ENCODE measurements at regions not wholly inside any gene's neighbourhood (a gene's known extent, or its start where the extent isn't known, plus 50 kb on each side); places are given as distances from the start of the nearest gene placed in this dataset.

DNA sequence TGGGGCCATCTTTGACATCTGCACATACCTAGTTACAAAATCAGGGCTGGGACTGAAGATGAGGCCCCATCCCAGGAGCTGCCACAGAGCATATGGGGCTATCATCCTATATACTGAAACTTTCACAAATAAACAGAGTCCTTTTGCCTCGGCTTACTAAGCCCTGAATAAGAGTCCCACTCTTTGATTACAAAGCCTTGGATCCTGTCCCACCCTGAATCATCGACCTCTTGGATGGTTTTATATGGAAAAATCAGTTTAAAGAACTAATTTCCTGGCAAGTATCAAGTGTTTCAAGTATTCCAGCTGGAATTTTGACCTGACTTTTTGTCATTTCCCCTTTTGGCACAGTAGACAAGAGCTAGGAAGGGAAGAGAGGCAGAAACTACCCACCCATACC, 331.3 kb upstream of the FRG2C start:
- 0 out of 2 replicates have a peak, but pooled peaks cover 3% of the 10 kb centered on the region for H3K4me1 Mint-ChIP-seq
- TF ChIP-seq NR3C1 (CRISPR knock-in tag; conservative IDR thresholded peaks at IDR 0.05; ENCODE audit: low read depth) (no peak), ZNF423 (CRISPR knock-in tag; IDR thresholded peaks at IDR 0.05) (no peak), KAT7 (CRISPR knock-in tag; IDR thresholded peaks at IDR 0.05; ENCODE audit: borderline replicate concordance) (no peak), SP1 (CRISPR knock-in tag; conservative IDR thresholded peaks at IDR 0.05) (no peak), NR1H2 (CRISPR knock-in tag; IDR thresholded peaks at IDR 0.05) (no peak), ATF1 (CRISPR knock-in tag; IDR thresholded peaks at IDR 0.05) (no peak), SOX15 (CRISPR knock-in tag; IDR thresholded peaks at IDR 0.05) (no peak), TEAD4 (CRISPR knock-in tag; IDR thresholded peaks at IDR 0.05) (no peak)
- TF ChIP-seq, protein P1, sequence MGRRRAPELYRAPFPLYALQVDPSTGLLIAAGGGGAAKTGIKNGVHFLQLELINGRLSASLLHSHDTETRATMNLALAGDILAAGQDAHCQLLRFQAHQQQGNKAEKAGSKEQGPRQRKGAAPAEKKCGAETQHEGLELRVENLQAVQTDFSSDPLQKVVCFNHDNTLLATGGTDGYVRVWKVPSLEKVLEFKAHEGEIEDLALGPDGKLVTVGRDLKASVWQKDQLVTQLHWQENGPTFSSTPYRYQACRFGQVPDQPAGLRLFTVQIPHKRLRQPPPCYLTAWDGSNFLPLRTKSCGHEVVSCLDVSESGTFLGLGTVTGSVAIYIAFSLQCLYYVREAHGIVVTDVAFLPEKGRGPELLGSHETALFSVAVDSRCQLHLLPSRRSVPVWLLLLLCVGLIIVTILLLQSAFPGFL (CRISPR knock-in tag; IDR thresholded peaks at IDR 0.05; ENCODE audit: borderline replicate concordance) = no peak
- TF ChIP-seq, protein P2, sequence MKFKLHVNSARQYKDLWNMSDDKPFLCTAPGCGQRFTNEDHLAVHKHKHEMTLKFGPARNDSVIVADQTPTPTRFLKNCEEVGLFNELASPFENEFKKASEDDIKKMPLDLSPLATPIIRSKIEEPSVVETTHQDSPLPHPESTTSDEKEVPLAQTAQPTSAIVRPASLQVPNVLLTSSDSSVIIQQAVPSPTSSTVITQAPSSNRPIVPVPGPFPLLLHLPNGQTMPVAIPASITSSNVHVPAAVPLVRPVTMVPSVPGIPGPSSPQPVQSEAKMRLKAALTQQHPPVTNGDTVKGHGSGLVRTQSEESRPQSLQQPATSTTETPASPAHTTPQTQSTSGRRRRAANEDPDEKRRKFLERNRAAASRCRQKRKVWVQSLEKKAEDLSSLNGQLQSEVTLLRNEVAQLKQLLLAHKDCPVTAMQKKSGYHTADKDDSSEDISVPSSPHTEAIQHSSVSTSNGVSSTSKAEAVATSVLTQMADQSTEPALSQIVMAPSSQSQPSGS (CRISPR knock-in tag; IDR thresholded peaks at IDR 0.05; ENCODE audit: borderline replicate concordance, low read depth) = no peak
- TF ChIP-seq, protein P3, sequence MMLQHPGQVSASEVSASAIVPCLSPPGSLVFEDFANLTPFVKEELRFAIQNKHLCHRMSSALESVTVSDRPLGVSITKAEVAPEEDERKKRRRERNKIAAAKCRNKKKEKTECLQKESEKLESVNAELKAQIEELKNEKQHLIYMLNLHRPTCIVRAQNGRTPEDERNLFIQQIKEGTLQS (CRISPR knock-in tag; conservative IDR thresholded peaks at IDR 0.05) = no peak
- TF ChIP-seq, protein P4, sequence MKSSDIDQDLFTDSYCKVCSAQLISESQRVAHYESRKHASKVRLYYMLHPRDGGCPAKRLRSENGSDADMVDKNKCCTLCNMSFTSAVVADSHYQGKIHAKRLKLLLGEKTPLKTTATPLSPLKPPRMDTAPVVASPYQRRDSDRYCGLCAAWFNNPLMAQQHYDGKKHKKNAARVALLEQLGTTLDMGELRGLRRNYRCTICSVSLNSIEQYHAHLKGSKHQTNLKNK (CRISPR knock-in tag; IDR thresholded peaks at IDR 0.05) = no peak
- TF ChIP-seq, protein P5, sequence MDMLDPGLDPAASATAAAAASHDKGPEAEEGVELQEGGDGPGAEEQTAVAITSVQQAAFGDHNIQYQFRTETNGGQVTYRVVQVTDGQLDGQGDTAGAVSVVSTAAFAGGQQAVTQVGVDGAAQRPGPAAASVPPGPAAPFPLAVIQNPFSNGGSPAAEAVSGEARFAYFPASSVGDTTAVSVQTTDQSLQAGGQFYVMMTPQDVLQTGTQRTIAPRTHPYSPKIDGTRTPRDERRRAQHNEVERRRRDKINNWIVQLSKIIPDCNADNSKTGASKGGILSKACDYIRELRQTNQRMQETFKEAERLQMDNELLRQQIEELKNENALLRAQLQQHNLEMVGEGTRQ (CRISPR knock-in tag; IDR thresholded peaks at IDR 0.05) = no peak
- TF ChIP-seq, protein P6, sequence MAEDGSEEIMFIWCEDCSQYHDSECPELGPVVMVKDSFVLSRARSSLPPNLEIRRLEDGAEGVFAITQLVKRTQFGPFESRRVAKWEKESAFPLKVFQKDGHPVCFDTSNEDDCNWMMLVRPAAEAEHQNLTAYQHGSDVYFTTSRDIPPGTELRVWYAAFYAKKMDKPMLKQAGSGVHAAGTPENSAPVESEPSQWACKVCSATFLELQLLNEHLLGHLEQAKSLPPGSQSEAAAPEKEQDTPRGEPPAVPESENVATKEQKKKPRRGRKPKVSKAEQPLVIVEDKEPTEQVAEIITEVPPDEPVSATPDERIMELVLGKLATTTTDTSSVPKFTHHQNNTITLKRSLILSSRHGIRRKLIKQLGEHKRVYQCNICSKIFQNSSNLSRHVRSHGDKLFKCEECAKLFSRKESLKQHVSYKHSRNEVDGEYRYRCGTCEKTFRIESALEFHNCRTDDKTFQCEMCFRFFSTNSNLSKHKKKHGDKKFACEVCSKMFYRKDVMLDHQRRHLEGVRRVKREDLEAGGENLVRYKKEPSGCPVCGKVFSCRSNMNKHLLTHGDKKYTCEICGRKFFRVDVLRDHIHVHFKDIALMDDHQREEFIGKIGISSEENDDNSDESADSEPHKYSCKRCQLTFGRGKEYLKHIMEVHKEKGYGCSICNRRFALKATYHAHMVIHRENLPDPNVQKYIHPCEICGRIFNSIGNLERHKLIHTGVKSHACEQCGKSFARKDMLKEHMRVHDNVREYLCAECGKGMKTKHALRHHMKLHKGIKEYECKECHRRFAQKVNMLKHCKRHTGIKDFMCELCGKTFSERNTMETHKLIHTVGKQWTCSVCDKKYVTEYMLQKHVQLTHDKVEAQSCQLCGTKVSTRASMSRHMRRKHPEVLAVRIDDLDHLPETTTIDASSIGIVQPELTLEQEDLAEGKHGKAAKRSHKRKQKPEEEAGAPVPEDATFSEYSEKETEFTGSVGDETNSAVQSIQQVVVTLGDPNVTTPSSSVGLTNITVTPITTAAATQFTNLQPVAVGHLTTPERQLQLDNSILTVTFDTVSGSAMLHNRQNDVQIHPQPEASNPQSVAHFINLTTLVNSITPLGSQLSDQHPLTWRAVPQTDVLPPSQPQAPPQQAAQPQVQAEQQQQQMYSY (CRISPR knock-in tag; IDR thresholded peaks at IDR 0.05) = no peak
- TF ChIP-seq, protein P7, sequence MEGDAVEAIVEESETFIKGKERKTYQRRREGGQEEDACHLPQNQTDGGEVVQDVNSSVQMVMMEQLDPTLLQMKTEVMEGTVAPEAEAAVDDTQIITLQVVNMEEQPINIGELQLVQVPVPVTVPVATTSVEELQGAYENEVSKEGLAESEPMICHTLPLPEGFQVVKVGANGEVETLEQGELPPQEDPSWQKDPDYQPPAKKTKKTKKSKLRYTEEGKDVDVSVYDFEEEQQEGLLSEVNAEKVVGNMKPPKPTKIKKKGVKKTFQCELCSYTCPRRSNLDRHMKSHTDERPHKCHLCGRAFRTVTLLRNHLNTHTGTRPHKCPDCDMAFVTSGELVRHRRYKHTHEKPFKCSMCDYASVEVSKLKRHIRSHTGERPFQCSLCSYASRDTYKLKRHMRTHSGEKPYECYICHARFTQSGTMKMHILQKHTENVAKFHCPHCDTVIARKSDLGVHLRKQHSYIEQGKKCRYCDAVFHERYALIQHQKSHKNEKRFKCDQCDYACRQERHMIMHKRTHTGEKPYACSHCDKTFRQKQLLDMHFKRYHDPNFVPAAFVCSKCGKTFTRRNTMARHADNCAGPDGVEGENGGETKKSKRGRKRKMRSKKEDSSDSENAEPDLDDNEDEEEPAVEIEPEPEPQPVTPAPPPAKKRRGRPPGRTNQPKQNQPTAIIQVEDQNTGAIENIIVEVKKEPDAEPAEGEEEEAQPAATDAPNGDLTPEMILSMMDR (IDR thresholded peaks at IDR 0.05) = no peak
- no peak for ATAC-seq
- H3K9me3 Mint-ChIP-seq = peaks cover 5% of the 10 kb centered on the region
- no peaks in the 10 kb centered on the region for H3K27me3 Mint-ChIP-seq (ENCODE audit: low read depth)
- no peaks in the 10 kb centered on the region for H3K36me3 Mint-ChIP-seq
- no peak overlapping the region for H3K27ac Mint-ChIP-seq
- no peak for DNase-seq (ENCODE audit: low spot score)
- CTCF ChIA-PET = no interaction called here
- no peak overlapping the region for H3K4me3 Mint-ChIP-seq
- POLR2A ChIA-PET = no interaction called here

DNA sequence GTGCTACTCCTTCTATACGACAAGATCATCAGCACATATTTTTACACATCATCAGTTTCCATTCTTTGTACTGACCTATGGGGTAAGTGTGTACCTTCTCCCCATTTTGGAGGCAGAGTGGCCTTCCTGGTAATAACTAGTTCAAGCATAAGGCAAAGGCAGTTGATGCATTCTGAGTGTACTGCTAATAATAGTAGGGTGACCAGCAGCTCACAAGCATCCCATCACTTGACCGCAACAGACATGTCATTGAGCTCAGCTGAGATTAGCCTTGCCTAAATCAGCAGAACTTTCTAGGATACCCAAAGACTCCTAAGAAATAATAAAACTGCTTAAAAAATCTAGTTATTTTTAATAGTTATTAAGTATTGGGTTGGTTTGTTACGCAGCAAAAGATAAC, 329.8 kb upstream of the FRG2C start:
- Mint-ChIP-seq H3K27ac (no peak overlapping the region), H3K36me3 (no peaks in the 10 kb centered on the region), H3K4me1 (no peaks in the 10 kb centered on the region), H3K9me3 (peaks cover 5% of the 10 kb centered on the region), H3K4me3 (no peak overlapping the region), H3K27me3 (ENCODE audit: low read depth) (no peaks in the 10 kb centered on the region)
- DNase-seq (ENCODE audit: low spot score) (no peak), ATAC-seq (no peak)
- ChIA-PET POLR2A (no interaction called here), CTCF (interaction anchor here (2.1 kb wide), 1 partner anchor 143 kb away, joined by 5 read pairs; no protein-coding TSS in a partner anchor)
- TF ChIP-seq FOXJ3 (CRISPR knock-in tag; IDR thresholded peaks at IDR 0.05; ENCODE audit: borderline replicate concordance) = no peak

All from WTC11 (cell line).